Body of pancreas (tissue), 4 donors: ENCODE measurements at regions not wholly inside any gene's neighbourhood (a gene's known extent, or its start where the extent isn't known, plus 50 kb on each side); places are given as distances from the start of the nearest gene placed in this dataset.

Experiments
- POLR2A ChIP-seq, 3 donors: fragments of 450-650 bp; IDR thresholded peaks; one replicate each; pipeline ENCODE4 v1.6.1; 2016; ENCODE audit warnings: antibody characterized with exemption in 3 of 3, mild to moderate bottlenecking in 2 of 3
- TF ChIP-seq, protein P1 (sequence below), 7 experiments: fragments of 450-650 bp in 4 of 7; fragments of 200-600 bp in 3 of 7; sonication (generic) in 3 of 7; IDR thresholded peaks; one replicate each; pipeline ENCODE4 v1.5.1; 2016 to 2019; ENCODE audit warnings: antibody characterized with exemption in 7 of 7

DNA sequence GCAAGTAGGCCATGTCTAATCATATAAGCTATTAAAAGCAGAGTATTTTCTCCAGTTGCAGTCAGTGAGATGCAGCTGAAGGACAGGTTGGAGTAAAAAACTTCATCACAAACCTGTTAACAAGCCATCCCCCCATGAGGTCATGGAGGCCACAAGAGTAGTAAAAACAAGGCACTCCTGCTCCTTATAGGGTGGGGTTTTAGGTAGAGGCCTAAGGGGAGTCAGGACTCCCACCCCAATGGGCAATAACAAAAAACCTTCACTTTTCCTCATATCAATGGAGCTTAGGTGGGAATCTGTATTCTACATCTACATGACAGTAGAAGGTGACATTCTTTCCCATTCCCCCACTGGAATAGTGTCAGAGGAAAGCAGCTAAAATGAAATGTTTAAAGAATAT is 428.1 kb upstream of the KHDRBS2 start:
- TF ChIP-seq, protein P1, sequence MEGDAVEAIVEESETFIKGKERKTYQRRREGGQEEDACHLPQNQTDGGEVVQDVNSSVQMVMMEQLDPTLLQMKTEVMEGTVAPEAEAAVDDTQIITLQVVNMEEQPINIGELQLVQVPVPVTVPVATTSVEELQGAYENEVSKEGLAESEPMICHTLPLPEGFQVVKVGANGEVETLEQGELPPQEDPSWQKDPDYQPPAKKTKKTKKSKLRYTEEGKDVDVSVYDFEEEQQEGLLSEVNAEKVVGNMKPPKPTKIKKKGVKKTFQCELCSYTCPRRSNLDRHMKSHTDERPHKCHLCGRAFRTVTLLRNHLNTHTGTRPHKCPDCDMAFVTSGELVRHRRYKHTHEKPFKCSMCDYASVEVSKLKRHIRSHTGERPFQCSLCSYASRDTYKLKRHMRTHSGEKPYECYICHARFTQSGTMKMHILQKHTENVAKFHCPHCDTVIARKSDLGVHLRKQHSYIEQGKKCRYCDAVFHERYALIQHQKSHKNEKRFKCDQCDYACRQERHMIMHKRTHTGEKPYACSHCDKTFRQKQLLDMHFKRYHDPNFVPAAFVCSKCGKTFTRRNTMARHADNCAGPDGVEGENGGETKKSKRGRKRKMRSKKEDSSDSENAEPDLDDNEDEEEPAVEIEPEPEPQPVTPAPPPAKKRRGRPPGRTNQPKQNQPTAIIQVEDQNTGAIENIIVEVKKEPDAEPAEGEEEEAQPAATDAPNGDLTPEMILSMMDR (IDR thresholded peaks at IDR 0.05) = no peak
- TF ChIP-seq POLR2A (IDR thresholded peaks at IDR 0.05) = no peak
